Prostate gland (tissue), 2 donors: ENCODE measurements at regions not wholly inside any gene's neighbourhood (a gene's known extent, or its start where the extent isn't known, plus 50 kb on each side); places are given as distances from the start of the nearest gene placed in this dataset.

ENCODE experiments used
- CTCF ChIP-seq, 4 experiments: fragments of 200-600 bp in 2 of 4; fragments of 450-650 bp in 2 of 4; sonication (generic) in 2 of 4; IDR thresholded peaks; 1 replicate in 3 of 4; 2 replicates in 1 of 4; pipeline ENCODE4 v1.5.1; 2016 to 2019; ENCODE audit warnings: antibody characterized with exemption in 4 of 4, mild to moderate bottlenecking in 2 of 4, moderate library complexity in 2 of 4
- POLR2A ChIP-seq: fragments of 450-650 bp; IDR thresholded peaks from one replicate; pipeline ENCODE4 v1.6.1; 2016; ENCODE audit warnings: antibody characterized with exemption, mild to moderate bottlenecking
- POLR2AphosphoS5 ChIP-seq: sonication (generic); formaldehyde crosslinking; IDR thresholded peaks from one replicate; pipeline ENCODE4 v1.6.1; 2017; ENCODE audit warnings: antibody characterized with exemption

- TF ChIP-seq POLR2AphosphoS5 (no peak), CTCF (IDR thresholded peaks at IDR 0.05) (no peak), POLR2A (no peak)
Observed at GRCh38 chr21:35368326-35368725, 319.2 kb upstream of the RUNX1 start.
